ENCODE measurements at regions not wholly inside any gene's neighbourhood (a gene's known extent, or its start where the extent isn't known, plus 50 kb on each side); places are given as distances from the start of the nearest gene placed in this dataset.
"Not testable (repeated sequence)": the region's sequence is repeated elsewhere in the genome, so short reads cannot be mapped to it uniquely, and the experiment has no call there.

- H3K36me3 ChIP-seq (replicated peaks in 1 of 2; ENCODE audit: control insufficient read depth in 1 of 2, insufficient read depth in 2 of 2, low read length in 2 of 2); FAIRE-seq; H3K4me3 ChIP-seq (replicated peaks in 1 of 3; ENCODE audit: insufficient read depth in 1 of 3, low read depth in 2 of 3, low read length in 3 of 3); H3K4me2 ChIP-seq (ENCODE audit: low read depth, low read length); H4K20me1 ChIP-seq (ENCODE audit: insufficient read depth, low read length); ATAC-seq; intact Hi-C loops (cut with micrococcal nuclease; ENCODE audit: unreplicated experiment); H3K9ac ChIP-seq (ENCODE audit: insufficient read depth, low read depth, low read length); CTCF ChIA-PET (ENCODE audit: low intra/inter-chr PET ratio, low total read pairs); H3K79me2 ChIP-seq (ENCODE audit: insufficient read depth, low read length); POLR2A ChIA-PET; in situ Hi-C loops (cut with HindIII; ENCODE audit: extremely low pct_ligation_motif_present, low pct_unique_long_range_greater_than_20kb); H2AFZ ChIP-seq (ENCODE audit: low read length); BruUV-seq (replicated peaks); H3K27me3 ChIP-seq (ENCODE audit: control insufficient read depth in 1 of 2, insufficient read depth in 2 of 2, low read length in 2 of 2); H3K9me3 ChIP-seq (ENCODE audit: low read length); H3K4me1 ChIP-seq (ENCODE audit: insufficient read depth, low read length); H3K27ac ChIP-seq (ENCODE audit: extremely low read length, insufficient read depth, low read length); DNase-seq (ENCODE audit: low spot score): not testable (repeated sequence)
- WGBS (ENCODE audit: low lambda C conversion rate): 42% methylated on average over 6 of the region's 6 CpGs
Measured at GRCh38 chr1:184829496-184829895, 74.8 kb upstream of the EDEM3 start.

GRCh38 chr1:184828369-184828717, 73.7 kb upstream of the EDEM3 start:
- in situ Hi-C loops (cut with HindIII; ENCODE audit: extremely low pct_ligation_motif_present, low pct_unique_long_range_greater_than_20kb): no loop called here
- Histone ChIP-seq H3K9me3 (ENCODE audit: low read length) (no peaks in the 10 kb centered on the region), H3K27ac (ENCODE audit: extremely low read length, insufficient read depth, low read length) (no peak overlapping the region), H3K36me3 (replicated peaks in 1 of 2; ENCODE audit: control insufficient read depth in 1 of 2, insufficient read depth in 2 of 2, low read length in 2 of 2) (no peaks in the 10 kb centered on the region), H3K4me3 (replicated peaks in 1 of 3; ENCODE audit: insufficient read depth in 1 of 3, low read depth in 2 of 3, low read length in 3 of 3) (no peak overlapping the region), H3K4me1 (ENCODE audit: insufficient read depth, low read length) (no peaks in the 10 kb centered on the region), H2AFZ (ENCODE audit: low read length) (no peak overlapping the region), H3K27me3 (ENCODE audit: control insufficient read depth in 1 of 2, insufficient read depth in 2 of 2, low read length in 2 of 2) (peaks cover 2 to 15% of the 10 kb centered on the region in 2 experiments; a peak in 2 of 5 replicates), H3K79me2 (ENCODE audit: insufficient read depth, low read length) (no peaks in the 10 kb centered on the region), H3K9ac (ENCODE audit: insufficient read depth, low read depth, low read length) (no peak overlapping the region), H3K4me2 (ENCODE audit: low read depth, low read length) (no peak overlapping the region), H4K20me1 (ENCODE audit: insufficient read depth, low read length) (no peaks in the 10 kb centered on the region)
- no peak for FAIRE-seq
- intact Hi-C loops (cut with micrococcal nuclease; ENCODE audit: unreplicated experiment): no loop called here
- CTCF ChIA-PET (ENCODE audit: low intra/inter-chr PET ratio, low total read pairs): no interaction called here
- no peak for DNase-seq (ENCODE audit: low spot score)
- no TSS peak for BruUV-seq (replicated peaks)
- WGBS (ENCODE audit: low lambda C conversion rate): 9% methylated on average over 2 of the region's 2 CpGs
- POLR2A ChIA-PET: interaction anchor here (0.7 kb wide), 1 partner anchor 71 kb away, joined by 4 read pairs; no protein-coding TSS in a partner anchor
- no peak for ATAC-seq
- TF ChIP-seq, protein P1, sequence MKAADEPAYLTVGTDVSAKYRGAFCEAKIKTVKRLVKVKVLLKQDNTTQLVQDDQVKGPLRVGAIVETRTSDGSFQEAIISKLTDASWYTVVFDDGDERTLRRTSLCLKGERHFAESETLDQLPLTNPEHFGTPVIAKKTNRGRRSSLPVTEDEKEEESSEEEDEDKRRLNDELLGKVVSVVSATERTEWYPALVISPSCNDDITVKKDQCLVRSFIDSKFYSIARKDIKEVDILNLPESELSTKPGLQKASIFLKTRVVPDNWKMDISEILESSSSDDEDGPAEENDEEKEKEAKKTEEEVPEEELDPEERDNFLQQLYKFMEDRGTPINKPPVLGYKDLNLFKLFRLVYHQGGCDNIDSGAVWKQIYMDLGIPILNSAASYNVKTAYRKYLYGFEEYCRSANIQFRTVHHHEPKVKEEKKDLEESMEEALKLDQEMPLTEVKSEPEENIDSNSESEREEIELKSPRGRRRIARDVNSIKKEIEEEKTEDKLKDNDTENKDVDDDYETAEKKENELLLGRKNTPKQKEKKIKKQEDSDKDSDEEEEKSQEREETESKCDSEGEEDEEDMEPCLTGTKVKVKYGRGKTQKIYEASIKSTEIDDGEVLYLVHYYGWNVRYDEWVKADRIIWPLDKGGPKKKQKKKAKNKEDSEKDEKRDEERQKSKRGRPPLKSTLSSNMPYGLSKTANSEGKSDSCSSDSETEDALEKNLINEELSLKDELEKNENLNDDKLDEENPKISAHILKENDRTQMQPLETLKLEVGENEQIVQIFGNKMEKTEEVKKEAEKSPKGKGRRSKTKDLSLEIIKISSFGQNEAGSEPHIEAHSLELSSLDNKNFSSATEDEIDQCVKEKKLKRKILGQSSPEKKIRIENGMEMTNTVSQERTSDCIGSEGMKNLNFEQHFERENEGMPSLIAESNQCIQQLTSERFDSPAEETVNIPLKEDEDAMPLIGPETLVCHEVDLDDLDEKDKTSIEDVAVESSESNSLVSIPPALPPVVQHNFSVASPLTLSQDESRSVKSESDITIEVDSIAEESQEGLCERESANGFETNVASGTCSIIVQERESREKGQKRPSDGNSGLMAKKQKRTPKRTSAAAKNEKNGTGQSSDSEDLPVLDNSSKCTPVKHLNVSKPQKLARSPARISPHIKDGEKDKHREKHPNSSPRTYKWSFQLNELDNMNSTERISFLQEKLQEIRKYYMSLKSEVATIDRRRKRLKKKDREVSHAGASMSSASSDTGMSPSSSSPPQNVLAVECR (CRISPR knock-in tag; IDR thresholded peaks at IDR 0.05; ENCODE audit: borderline replicate concordance): no peak
- TF ChIP-seq, protein P2, sequence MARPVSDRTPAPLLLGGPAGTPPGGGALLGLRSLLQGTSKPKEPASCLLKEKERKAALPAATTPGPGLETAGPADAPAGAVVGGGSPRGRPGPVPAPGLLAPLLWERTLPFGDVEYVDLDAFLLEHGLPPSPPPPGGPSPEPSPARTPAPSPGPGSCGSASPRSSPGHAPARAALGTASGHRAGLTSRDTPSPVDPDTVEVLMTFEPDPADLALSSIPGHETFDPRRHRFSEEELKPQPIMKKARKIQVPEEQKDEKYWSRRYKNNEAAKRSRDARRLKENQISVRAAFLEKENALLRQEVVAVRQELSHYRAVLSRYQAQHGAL (CRISPR knock-in tag; IDR thresholded peaks at IDR 0.05; ENCODE audit: not compliant biosample characterization): no peak
- no peak for TF ChIP-seq TMF1 (CRISPR knock-in tag; IDR thresholded peaks at IDR 0.05; ENCODE audit: low read depth)
- TF ChIP-seq MED1 (CRISPR knock-in tag; IDR thresholded peaks at IDR 0.05): no peak
- TF ChIP-seq MATR3 (CRISPR knock-in tag; IDR thresholded peaks at IDR 0.05): no peak
- TF ChIP-seq ZNF550 (CRISPR knock-in tag; IDR thresholded peaks at IDR 0.05; ENCODE audit: borderline replicate concordance): no peak
- TF ChIP-seq REL (CRISPR knock-in tag; conservative IDR thresholded peaks at IDR 0.05): no peak
- no peak for TF ChIP-seq GMEB1 (CRISPR knock-in tag; IDR thresholded peaks at IDR 0.05; ENCODE audit: borderline replicate concordance)
- no peak for TF ChIP-seq TIGD3 (CRISPR knock-in tag; IDR thresholded peaks at IDR 0.05; ENCODE audit: borderline replicate concordance)
- no peak for TF ChIP-seq HIVEP1 (CRISPR knock-in tag; IDR thresholded peaks at IDR 0.05)
- no peak for TF ChIP-seq ADNP (CRISPR knock-in tag; IDR thresholded peaks at IDR 0.05)
